HG03280 (cell line): ENCODE measurements at regions not wholly inside any gene's neighbourhood (a gene's known extent, or its start where the extent isn't known, plus 50 kb on each side); places are given as distances from the start of the nearest gene placed in this dataset.
"Not testable (repeated sequence)": the region's sequence is repeated elsewhere in the genome, so short reads cannot be mapped to it uniquely, and the experiment has no call there.

Source experiments
- ATAC-seq: cut with Tn5 transposase; IDR thresholded peaks from one replicate; pipeline ENCODE4 v1.9.1; 2021; ENCODE audit warnings: mild to moderate bottlenecking, moderate library complexity; ENCODE audit not compliant: unreplicated experiment

DNA sequence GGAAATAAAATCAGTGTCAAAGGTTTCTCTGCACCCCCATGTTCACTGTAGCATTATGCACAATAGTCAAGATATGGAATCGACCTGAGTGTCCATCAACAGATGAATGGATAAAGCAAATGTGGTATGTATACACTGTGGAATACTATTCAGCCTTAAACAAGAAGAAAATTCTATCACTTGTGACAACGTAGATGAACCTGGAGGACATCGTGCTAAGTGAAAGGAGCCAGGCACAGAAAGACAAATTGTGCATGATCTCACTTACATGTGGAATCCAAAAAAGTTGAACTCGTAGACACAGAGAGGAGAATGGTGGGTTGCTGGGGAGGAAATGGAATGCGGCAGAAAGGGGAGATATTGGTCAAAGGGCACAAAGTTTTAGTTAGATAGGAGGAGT, 136.3 kb upstream of the ESR1 start:
- ATAC-seq, result no peak

DNA sequence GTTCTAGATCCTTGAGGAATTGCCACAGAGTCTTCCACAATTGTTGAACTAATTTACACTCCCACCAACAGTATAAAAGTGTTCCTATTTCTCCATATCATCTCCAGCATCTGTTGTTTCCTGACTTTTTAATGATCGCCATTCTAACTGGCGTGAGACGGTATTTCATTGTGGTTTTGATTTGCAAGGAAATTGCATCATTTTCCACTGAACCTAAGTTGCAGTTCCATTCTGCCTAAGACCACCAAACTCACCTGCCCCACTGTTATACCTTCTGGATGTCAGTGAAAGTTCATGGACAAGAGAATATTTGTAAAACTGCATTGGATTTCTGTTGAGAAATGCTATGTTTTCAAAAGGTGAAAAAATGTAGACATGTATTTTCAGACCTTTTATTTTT, 132.9 kb upstream of the ESR1 start:
- ATAC-seq, result no peak

DNA sequence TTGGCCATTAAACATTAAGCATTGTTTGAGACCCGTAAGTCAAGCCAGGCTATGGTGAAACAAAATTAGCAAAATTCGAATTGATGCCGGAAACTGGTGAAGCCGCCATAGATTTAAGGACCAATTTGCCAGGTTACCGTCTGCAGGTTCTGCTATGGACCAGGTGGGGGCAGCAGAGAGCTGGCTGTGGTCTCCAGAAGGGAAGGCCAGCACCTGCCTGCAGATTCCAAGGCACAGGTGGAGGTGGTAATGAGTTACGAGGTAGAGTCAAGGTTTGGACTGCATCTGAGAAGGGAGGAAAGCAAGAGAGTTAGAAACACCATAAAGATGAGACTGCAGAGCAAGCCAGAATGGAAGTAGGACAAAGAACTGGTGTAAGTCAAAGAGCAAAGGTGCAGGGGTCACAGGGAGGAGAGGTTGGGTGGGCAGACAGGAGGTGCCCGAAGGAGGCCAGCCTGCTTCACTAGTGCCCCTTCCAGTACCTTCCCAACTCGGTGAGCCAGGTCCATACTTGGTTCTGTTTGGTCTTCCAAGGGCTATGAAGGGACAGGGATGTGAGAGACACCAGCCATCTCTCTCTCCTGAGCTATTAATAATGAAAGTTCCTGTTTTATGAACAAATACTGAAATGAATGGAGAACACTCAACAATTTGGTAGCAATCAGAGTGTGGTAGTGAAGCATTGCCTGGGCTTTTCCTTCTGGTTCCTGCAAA, 131.6 kb upstream of the ESR1 start:
- peak; percentile 97 for ATAC-seq

DNA sequence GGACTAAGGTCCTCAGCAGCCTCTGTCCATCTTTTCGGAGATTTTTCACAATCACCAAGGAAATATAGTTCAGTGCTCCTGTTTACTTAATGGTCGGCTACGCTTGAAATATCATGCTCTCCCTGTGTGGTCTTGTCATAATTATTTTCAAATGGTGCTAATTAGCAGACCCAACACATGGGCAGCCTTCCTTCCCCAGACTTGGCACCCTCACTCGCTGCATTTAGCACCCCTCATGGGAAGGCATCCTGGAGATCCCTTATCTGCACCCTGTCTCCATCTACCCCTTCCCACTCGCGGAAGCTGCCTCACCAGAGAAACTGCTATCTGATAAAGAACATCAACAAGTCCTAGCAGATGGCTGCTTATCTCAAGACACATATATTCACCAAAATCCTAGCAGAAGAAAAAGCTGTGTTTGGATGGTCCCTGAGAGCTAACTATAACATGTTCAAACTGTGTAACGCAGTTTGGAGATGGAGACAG, 131.0 kb upstream of the ESR1 start:
- no peak for ATAC-seq

DNA sequence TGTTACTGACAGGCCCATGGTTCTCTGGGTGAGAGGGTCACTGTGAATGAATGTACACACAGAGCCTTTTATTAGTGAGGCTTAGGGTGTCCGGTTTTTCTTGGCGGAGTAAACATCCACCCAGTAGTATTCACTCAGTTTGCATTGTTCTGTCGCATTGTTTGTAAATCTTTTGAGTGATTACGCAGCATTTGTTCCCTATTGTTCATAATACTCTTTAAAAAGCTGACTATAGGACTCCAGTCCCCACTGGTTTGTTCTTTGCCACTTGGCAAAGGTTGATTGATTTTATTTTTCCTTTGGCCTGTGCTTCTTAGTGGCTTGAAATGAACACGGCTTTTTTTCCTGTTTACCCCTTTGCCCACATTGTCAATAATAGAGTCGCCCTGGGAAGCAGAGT, 130.1 kb upstream of the ESR1 start:
- no peak for ATAC-seq

DNA sequence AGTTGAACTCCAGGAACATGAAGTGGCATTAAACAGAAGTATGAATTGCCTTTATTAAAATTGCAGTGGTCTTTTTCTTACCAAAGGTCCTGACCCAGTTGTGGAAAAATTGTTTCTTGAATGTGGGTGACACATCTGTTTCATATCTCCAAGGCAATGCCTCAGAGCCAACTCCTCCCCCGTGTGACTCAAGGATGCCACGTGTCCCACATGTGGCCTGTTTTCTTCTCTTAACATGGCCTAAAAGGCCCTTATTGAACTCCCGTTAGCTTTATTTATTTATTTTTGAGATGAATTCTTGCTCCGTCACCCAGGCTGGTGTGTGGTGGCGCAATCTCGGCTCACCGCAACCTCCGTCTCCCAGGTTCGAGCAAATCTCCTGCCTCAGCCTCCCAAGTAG, 128.4 kb upstream of the ESR1 start:
- no peak for ATAC-seq

DNA sequence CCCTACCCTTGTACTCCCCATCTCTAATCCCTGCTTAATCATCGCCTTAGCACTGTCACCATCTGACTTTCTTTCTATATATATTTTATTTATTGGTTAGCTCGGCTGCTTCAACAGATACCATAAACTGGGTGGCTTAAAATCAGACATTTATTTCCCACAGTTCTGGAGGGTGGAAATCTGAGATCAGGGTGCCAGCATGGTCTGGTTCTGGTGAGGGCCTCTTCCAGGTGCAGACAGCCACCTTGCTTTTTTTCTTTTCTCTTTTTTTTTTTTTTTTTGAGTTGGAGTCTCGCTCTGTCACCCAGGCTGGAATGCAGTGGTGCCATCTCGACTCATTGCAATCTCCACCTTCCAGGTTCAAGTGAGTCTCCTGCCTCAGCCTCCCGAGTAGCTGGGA, 127.5 kb upstream of the ESR1 start:
- ATAC-seq, result no peak

DNA sequence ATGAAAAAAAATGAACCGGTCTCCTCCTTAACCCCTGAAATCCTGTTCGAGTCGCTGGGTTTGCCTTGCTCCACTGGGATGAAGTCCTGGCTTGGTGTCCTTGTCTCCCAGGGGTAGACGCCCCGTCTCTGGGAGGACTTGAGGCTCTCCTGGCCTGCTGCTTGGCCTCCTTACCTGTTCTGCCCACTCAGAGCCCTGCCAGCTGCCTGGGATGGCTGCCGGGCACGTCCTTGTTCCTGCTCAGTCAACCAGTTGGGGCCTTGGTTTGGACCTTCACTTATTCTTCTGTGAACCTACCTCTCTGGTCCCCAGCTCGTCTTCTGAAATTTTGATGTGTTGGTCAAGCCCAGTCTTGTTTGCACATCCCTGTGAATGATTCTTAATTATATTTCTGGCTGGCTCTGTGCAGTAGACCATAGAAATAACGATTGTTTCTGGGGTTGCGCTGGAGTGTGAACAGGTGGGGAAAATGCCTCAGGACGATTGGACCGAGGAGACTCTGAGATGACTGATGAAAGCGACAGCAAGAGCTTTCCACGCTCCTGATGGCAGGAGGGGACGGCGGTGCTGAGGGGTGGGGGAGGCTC, 126.5 kb upstream of the ESR1 start:
- ATAC-seq, result no peak

DNA sequence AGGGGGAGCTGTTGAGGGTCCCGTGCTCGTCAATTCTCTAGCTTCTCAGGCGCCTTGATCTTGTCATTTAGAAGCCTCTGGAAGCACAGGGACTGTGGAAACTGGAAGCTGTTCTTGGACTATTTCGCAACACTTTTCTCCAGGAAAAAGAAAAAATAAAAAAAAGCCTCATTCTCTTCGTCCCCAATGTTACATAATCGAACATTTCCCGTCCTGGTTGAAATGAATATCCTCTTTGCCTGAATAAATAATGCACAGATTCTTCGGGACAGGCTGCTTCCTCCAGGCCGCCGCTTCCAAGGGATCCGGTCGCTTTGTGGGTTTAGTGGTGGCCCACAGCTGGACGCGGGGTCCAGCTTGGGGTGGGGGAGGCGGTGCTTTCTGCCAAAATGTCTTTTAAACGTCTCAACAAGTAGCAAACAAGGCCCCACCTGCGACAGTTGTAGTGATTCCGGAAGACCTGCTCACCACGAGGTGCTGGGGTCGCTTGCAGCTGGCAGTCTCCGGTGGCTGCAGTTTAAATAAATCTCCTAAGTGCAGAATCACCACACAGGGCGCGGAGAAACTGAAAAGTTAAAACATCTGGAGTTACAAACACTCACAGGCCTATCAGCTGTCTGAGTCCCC, 125.9 kb upstream of the ESR1 start:
- no peak for ATAC-seq

DNA sequence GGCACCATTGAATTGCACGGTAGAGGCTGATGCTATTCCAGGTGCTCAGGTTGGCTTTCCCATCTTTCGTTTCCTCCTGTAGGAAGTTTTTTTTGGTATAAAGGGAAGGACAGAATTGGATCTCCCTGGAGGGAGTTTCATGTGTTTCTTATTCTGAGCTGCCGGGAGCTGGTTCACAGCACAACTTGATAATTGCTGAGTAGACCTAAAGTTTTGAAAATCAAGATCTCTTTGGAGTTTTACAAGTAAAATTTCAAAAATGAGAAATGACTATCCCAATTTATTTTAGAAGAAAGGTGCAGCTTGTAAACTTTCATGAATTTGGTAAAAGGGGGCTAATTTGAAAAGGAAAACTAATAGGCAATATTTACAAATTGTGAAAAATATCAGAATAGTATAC, 125.2 kb upstream of the ESR1 start:
- ATAC-seq, result no peak

DNA sequence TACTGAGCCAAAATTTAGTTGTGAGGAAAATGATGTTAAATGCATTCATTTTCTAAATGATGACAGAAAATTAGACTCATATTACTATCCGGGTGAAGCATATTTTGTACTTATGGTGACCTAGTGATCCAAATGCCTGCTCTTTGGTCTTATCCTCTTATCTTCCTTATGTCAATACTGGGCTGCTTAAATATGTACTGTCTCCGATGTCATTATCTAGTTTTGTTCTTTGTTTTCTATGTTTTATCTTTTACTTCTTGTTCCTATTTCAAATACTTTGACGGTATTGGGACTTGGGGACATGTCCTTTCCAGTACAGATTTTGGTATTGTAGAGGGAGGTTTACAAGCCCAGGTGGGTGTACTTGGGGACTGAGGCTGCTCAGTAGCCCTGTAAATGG, 124.6 kb upstream of the ESR1 start:
- no peak for ATAC-seq

DNA sequence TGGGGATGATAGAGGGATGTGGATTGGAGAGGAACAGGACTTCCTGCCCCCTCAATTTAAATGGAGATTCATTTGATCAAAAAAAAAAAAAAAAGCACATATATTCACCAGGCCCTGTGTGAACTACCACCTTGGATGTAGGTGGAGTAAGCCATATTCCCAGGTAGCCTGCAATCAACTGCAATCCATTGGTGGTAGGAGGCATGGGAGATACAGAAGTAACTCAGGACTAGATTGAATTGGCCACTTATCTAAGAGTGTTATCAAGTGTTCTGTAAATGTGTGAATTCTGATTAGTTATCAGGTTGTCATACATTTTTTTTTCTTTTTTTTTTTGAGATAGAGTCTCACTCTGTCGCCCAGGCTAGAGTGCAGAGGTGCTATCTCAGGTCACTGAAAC, 124.1 kb upstream of the ESR1 start:
- ATAC-seq, result no peak

DNA sequence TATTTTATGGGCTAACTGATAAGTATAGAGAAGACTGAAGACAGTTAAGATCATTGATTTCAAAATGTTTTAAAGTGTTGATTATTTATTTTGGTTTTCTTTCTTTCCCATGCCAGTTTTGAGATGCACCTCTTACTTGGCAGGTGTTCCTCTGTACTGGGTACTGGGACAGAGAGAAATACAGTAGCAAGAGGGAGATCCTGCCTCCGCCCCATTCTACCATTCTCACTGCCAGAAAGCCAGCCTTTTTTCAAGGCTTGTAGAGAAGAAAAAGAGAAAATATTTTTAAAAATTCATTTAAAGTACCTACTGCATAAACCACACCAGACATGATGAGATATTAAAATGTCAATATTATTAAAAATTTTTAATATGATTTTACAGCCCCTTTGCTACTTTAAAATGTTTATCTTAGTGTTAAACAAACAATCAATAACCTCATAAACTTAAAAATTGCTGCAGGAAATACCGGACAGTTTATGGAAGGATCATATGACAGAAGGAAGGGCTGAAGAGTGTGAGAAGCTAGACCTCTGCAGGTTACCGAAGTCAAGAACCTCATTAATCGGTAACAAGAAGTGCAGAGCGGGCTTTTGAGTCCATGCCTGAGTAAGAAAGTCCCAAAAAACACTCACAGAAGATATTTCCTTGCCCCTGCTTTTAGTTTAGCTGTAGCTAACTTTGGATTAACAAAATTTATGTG, 117.8 kb upstream of the ESR1 start:
- ATAC-seq, result no peak

DNA sequence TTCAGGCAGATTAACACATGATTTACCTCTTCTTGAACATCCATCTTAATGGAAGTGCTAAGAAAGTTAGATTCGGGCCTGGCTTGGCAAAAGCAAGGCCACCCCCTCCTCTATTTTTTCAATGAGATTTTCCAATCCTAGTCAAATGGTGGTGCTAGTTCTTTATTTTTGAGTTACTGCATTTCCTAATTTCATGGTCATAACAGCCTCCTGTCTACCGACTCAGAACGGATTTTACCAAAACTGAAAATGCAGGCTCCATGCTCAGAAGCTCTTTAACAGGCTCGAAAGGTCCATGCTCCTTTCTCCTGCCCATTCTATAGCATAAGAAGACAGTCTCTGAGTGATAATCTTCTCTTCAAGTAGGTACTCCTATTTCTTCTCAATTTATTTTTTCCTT, 117.2 kb upstream of the ESR1 start:
- no peak for ATAC-seq

DNA sequence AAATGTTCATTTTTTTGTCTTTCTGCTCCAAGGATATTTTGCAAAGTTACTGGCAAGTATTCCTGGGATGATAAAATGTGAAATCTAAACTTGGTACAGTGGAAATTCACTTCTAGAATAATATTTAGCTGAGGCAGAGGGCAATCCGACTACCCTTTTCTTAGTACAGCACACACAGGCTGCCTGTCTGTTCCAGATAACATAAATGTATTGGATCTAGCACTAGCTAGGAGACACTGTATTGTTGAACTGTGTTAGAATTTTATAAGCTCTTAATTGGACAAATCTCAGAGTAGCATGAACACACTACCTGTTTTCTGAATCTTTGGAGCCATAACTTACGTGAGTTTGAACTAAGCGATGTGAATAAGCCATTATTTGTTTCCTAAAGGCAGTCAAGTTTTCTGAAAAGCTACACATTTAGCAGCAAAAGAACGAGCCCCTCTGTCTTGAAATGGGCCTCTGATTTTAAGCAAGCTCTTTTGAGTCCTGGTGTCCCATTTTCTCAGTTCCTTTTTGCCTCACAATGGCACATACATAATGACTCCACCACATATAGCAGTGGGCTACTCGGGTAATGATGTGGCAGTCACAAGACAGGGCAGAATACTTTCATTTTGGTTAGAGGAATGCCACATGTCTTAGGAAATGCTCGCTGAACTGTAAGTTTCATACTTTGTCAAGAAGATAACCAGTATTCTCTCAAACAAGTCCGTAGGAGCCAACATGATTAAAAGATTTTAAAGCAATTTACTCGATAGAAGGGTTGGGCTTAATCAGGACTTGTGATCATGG, 116.5 kb upstream of the ESR1 start:
- peak; percentile 94 for ATAC-seq

DNA sequence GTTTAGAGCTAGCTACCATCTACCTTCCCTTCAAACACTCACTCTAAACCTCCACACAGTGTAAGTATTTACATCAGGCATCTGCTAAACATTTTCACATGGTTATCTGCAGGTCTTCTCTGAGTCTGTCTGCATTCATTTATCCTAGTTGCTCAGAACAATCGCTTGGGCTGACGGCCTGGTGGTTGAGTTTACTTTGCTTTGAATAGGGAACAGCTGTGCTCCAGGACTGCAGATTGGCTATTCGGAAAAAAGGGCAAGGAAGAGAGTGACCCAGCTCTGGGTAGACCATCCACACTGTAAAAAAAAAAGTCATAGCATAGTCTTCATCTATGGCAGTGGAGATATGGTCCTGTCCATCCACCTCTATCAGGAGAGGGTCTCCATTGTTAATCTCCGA, 115.3 kb upstream of the ESR1 start:
- ATAC-seq, result no peak

DNA sequence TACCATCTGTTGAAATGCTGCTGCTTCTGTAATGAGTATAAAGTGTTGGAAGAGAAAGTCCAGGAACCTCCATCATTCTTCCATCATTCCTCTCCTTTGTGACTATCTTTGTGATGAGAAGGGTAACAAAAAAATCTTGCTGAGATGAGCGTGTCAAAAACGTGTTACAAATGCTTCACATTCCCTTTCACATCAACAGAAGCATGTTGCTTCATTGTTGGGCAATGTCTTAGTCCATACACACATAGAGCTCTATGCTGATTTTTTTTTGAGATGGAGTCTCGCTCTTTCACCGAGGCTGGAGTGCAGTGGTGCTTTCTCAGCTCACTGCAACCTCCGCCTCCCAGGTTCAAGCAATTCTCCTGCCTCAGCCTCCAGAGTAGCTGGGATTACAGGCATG, 114.1 kb upstream of the ESR1 start:
- no peak for ATAC-seq

DNA sequence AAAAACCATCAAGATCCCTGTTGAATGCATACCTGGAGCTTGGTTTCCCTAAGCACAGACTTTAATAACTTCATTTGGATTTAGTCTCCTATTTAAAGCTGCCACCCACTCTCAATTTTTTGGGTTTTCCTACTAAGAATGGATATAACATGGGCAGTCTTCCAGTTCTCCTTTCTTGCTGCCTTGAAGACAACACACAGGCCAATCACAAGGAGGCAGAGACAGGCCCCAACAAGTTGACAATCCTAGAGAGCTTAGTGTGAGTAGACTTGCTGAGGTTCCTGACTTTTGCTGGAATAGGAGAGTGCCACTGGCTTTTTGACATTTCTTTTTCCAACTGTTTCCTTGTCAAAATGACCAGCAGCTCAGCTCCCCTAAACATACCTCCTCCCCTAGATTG, 112.3 kb upstream of the ESR1 start:
- no peak for ATAC-seq

DNA sequence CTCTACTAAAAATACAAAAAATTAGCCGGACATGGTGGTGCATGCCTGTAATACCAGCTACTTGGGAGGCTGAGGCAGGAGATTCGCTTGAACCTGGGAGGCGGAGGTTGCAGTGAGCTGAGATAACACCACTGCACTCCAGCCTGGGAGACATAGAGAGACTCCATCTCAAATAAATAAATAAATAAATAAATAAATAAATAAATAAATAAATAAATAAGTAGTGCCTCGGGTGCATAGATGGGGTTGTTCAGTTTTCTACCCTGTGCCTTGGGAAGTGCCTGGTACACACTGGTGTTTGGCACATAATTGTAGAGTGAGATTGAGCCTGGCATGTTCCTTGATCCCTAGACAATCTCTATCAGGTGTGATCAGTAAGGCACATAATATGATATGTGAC, 111.2 kb upstream of the ESR1 start:
- not testable (repeated sequence) for ATAC-seq

DNA sequence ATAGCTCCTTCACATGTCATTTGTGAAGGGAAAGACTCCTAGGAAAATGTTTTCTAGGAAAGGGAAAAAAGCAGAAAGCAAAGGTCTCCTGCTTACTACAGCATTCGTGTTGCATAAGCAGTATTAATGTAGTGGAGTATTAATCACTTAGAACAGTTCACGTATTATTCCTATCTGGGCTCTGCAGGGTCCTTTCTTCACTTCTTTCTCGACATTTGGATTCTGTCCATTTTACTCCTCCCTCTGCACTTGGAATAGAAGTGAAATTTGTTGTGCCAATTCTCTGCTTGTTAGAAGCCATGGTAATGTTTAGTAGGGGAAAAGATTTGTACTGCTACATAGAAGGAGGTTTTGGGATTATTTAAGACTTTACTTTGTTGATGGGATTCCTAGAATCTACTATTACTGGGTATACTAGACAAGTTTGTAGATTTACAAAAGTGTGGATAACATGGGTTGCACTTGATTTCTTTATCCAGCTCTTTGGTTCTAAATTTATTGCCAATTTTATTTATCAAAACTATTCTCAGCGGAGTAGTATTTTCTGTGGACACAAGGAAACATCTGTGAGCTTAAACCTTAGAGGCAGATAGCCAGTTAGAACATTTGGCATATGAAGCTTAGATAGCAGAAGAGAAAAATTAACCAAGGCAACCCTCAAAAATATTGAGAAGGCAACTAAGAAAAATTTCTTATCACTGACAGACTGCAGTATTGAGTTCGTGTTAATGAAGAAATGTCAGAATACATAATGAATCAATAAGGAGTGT, 108.4 kb upstream of the ESR1 start:
- ATAC-seq, result no peak
